ENCODE measurements at regions not wholly inside any gene's neighbourhood (a gene's known extent, or its start where the extent isn't known, plus 50 kb on each side); places are given as distances from the start of the nearest gene placed in this dataset.

DNA sequence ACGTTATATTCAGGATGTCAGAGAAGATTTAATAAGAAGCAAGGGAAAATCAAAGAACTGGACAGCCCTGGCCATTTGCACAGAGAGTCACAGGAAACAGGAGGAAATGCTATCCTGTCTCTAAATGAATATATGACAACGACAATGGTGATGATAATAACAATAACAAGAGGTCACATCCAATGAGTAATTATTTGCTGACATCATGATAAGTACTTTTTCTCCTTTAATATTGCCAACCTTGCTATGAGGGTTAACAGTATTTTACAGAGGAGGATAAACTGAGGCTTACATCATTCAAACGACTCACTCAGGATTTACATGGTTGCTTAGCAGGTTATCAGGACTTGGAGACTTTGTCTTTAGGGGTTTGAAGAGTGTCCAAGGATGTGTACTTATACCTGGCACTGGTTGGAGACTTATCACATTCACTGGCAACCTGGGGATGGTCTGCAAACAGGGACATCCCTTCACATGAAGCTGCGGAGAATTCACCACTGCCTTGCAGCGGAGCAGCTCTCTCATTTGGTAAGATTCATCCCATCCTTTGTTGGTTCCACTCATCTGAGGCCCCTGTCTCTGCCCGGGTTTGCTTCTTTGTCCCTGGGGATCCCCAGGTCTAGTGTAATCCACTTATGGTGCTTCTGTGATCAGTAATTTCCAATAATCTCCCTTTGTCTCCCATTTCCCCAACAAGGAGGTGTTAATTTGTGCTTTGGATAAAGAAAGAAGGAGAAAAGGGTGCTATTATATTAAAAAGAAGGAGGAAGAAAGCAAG, 637.8 kb downstream of the BCL11B start:
- no peak for TF ChIP-seq POLR2A (IDR thresholded peaks at IDR 0.05; ENCODE audit: extremely low read depth, insufficient read length)
- TF ChIP-seq, protein P1, sequence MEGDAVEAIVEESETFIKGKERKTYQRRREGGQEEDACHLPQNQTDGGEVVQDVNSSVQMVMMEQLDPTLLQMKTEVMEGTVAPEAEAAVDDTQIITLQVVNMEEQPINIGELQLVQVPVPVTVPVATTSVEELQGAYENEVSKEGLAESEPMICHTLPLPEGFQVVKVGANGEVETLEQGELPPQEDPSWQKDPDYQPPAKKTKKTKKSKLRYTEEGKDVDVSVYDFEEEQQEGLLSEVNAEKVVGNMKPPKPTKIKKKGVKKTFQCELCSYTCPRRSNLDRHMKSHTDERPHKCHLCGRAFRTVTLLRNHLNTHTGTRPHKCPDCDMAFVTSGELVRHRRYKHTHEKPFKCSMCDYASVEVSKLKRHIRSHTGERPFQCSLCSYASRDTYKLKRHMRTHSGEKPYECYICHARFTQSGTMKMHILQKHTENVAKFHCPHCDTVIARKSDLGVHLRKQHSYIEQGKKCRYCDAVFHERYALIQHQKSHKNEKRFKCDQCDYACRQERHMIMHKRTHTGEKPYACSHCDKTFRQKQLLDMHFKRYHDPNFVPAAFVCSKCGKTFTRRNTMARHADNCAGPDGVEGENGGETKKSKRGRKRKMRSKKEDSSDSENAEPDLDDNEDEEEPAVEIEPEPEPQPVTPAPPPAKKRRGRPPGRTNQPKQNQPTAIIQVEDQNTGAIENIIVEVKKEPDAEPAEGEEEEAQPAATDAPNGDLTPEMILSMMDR (IDR thresholded peaks at IDR 0.05; ENCODE audit: low read depth, low read length), result no peak

Data from NB4 (cell line).